ENCODE measurements at regions not wholly inside any gene's neighbourhood (a gene's known extent, or its start where the extent isn't known, plus 50 kb on each side); places are given as distances from the start of the nearest gene placed in this dataset.

DNA sequence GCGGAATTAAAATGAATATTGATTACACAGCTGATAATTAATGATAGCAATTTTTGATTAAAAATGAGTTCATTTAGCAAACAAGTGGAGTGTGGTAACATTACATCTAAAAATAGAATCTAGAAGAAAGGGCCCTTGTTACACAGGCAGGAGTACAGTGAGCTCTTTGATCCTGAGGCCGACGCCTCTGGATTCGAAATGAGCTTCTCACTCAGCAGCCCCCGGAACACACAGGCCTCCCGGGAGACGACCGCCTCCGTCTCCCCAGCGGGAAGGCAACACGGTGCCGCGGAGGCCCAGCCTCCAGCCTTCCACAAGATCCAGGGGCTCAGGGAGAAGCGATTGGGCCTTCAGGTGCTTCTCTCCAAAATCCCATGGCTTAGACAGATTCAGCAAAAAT is 379.1 kb downstream of the BRD1 start:
- Histone ChIP-seq H3K4me1 (ENCODE audit: control insufficient read depth in 5 of 5, insufficient read depth in 5 of 5, low read length in 5 of 5) (no peaks in the 10 kb centered on the region), H3K9ac (ENCODE audit: low read length in 5 of 5) (no peak overlapping the region), H3K36me3 (ENCODE audit: control insufficient read depth in 5 of 5, insufficient read depth in 5 of 5, low read length in 5 of 5) (no peaks in the 10 kb centered on the region), H3K27me3 (ENCODE audit: control insufficient read depth in 5 of 5, insufficient read depth in 4 of 5, low read length in 5 of 5) (peaks cover 16 to 40% (median 37%) of the 10 kb centered on the region in 5 donors), H3K9me3 (ENCODE audit: control insufficient read depth in 5 of 5, low read length in 5 of 5) (peaks cover 0 to under 1% (median 0%) of the 10 kb centered on the region in 5 donors), H3K27ac (ENCODE audit: low read depth, low read length) (no peak overlapping the region), H3K4me3 (ENCODE audit: low read depth in 1 of 5, low read length in 5 of 5) (no peak overlapping the region)

DNA sequence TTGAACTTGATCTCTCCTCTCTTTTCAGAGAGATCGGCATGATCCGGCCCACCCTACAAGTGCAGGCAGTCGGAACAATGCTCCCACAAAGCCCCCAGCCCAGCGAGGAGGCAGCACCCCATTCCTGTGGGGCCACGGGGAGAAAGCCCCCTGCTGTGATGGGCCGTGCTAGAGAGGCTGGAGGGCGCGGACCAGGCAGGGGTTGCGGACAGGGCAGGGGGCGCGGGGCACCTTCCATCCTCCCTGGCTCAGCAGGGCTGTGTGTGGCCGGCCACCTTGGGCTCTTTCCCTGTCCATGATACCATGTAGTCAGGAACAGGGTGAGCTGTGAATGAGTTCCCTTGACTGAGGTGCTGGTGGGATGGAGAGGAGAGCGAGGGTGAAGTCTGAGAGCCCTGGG is 379.8 kb downstream of the BRD1 start:
- Histone ChIP-seq H3K27me3 (ENCODE audit: control insufficient read depth in 5 of 5, insufficient read depth in 4 of 5, low read length in 5 of 5) (peaks cover 14 to 39% (median 31%) of the 10 kb centered on the region in 5 donors), H3K9ac (ENCODE audit: low read length in 5 of 5) (no peak overlapping the region), H3K4me3 (ENCODE audit: low read depth in 1 of 5, low read length in 5 of 5) (no peak overlapping the region), H3K27ac (ENCODE audit: low read depth, low read length) (no peak overlapping the region), H3K36me3 (ENCODE audit: control insufficient read depth in 5 of 5, insufficient read depth in 5 of 5, low read length in 5 of 5) (no peaks in the 10 kb centered on the region), H3K9me3 (ENCODE audit: control insufficient read depth in 5 of 5, low read length in 5 of 5) (no peaks in the 10 kb centered on the region), H3K4me1 (ENCODE audit: control insufficient read depth in 5 of 5, insufficient read depth in 5 of 5, low read length in 5 of 5) (no peaks in the 10 kb centered on the region)

DNA sequence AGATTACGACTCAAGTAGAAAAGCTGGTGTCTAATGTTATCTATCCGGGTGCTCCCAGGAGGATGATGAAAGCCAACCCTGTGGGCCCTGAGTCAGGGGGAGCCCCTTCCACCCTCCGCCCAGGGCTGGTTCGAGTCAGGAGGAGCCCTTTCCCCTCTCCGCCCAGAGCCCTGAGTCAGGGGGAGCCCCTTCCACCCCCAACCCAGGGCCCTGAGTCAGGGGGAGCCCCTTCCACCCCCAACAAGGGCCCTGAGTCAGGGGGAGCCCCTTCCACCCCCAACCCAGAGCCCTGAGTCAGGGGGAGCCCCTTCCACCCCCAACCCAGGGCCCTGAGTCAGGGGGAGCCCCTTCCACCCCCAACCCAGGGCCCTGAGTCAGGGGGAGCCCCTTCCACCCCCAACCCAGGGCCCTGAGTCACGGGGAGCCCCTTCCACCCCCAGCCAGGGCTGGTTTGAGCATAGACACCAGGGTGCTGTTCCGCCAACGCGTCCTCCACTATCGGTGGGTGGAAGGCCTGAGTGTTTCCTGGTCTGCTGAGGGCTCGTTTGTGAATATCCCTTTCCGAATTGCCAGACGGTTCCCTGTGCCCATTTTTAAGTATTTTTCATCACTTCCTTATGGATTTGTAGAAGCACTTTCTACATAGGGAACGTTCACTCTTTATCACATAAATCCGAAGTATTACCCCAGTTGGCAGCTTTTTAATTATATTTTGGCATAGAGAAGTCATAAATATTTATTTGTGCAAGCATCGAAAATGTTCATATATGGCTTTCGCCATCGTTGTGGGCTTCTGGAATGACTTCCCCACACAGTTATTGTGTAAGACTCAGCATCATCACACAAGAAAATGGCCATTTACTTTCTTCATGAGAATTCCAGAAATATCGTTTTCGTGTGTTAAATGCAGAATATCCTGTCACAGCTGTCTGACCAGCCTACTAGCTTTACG is 380.6 kb downstream of the BRD1 start:
- H3K27ac ChIP-seq (ENCODE audit: low read depth, low read length): no peak overlapping the region
- H3K9ac ChIP-seq (ENCODE audit: low read length in 5 of 5): no peak overlapping the region
- no peak overlapping the region for H3K4me3 ChIP-seq (ENCODE audit: low read depth in 1 of 5, low read length in 5 of 5)
- H3K9me3 ChIP-seq (ENCODE audit: control insufficient read depth in 5 of 5, low read length in 5 of 5): no peaks in the 10 kb centered on the region
- no peaks in the 10 kb centered on the region for H3K36me3 ChIP-seq (ENCODE audit: control insufficient read depth in 5 of 5, insufficient read depth in 5 of 5, low read length in 5 of 5)
- peaks cover 14 to 36% (median 28%) of the 10 kb centered on the region in 5 donors for H3K27me3 ChIP-seq (ENCODE audit: control insufficient read depth in 5 of 5, insufficient read depth in 4 of 5, low read length in 5 of 5)
- H3K4me1 ChIP-seq (ENCODE audit: control insufficient read depth in 5 of 5, insufficient read depth in 5 of 5, low read length in 5 of 5): no peaks in the 10 kb centered on the region

DNA sequence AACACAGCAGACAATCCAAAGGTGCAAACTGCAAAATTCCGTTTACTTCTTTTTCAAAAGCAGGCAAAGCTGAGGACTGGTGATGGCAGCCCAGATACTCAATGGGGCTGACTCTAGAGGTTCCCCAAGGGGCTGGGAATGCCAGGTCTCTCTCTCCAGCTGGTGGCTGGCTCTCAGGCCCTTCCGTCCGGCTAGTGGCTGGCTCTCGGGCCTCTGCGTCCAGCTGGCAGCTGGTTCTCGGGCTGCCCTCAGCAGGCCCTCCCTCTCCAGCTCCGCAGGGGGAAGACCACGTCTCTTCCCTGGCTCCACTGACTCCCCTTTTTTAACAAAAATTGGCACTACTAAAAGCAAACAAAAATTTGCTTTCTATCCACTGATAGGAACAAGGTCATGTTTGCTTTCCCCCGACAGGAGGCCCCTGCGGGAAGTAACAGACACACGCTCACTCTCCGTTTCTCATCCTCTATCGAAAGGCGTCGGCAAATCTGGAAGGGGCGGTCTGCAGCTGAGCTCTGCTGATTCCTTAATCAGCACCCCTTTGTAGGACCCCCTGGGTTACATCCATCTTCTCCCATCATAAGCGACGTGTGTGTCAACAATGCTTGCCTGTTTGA is 381.4 kb downstream of the BRD1 start:
- H3K9ac ChIP-seq (ENCODE audit: low read length in 5 of 5): no peak overlapping the region
- H3K4me3 ChIP-seq (ENCODE audit: low read depth in 1 of 5, low read length in 5 of 5): no peak overlapping the region
- H3K9me3 ChIP-seq (ENCODE audit: control insufficient read depth in 5 of 5, low read length in 5 of 5): no peaks in the 10 kb centered on the region
- no peak overlapping the region for H3K27ac ChIP-seq (ENCODE audit: low read depth, low read length)
- H3K36me3 ChIP-seq (ENCODE audit: control insufficient read depth in 5 of 5, insufficient read depth in 5 of 5, low read length in 5 of 5): no peaks in the 10 kb centered on the region
- H3K4me1 ChIP-seq (ENCODE audit: control insufficient read depth in 5 of 5, insufficient read depth in 5 of 5, low read length in 5 of 5): no peaks in the 10 kb centered on the region
- peaks cover 10 to 30% (median 25%) of the 10 kb centered on the region in 5 donors for H3K27me3 ChIP-seq (ENCODE audit: control insufficient read depth in 5 of 5, insufficient read depth in 4 of 5, low read length in 5 of 5)

DNA sequence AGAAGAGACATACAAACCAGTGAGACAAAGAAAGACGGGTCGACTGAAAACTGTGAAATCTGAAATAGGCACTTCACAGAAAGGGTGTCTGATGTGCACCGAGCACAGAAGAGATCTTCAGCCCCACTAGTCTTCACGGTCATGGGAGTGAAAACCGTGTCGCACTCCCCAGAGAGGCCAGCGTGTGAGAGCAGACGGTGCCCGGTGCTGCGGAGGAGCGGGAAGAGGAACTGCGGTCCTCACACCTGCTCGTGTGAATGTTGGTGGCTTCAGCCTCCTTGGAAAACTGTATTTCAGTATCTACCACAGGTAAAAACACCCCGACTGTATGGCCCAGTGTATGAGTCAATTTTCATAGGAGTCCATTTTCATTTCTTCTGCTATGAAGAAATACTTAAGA is 382.9 kb downstream of the BRD1 start:
- Histone ChIP-seq H3K9me3 (ENCODE audit: control insufficient read depth in 5 of 5, low read length in 5 of 5) (no peaks in the 10 kb centered on the region), H3K27me3 (ENCODE audit: control insufficient read depth in 5 of 5, insufficient read depth in 4 of 5, low read length in 5 of 5) (peaks cover 7 to 19% (median 16%) of the 10 kb centered on the region in 5 donors), H3K27ac (ENCODE audit: low read depth, low read length) (no peak overlapping the region), H3K9ac (ENCODE audit: low read length in 5 of 5) (no peak overlapping the region), H3K36me3 (ENCODE audit: control insufficient read depth in 5 of 5, insufficient read depth in 5 of 5, low read length in 5 of 5) (no peaks in the 10 kb centered on the region), H3K4me3 (ENCODE audit: low read depth in 1 of 5, low read length in 5 of 5) (no peak overlapping the region), H3K4me1 (ENCODE audit: control insufficient read depth in 5 of 5, insufficient read depth in 5 of 5, low read length in 5 of 5) (no peaks in the 10 kb centered on the region)

DNA sequence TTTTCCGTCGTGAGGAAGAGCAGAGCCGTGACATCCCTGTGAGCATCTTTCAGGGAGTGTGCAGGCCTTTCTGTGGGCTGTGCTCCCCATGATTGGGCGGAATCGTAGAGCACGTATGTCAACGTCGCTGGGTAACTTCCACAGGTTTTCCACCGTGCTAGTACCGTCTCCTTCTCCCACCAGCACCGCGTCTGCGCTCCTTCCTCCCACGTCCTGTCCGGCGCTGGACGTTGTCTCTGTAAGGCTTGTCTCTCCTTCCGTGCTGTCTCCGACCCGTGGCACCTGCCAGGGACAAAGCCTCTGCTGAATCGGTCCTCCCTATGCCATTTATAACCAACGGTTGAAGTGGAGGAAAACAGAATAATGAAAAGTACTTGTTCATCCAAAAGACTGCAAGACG is 386.7 kb downstream of the BRD1 start:
- Histone ChIP-seq H3K9me3 (ENCODE audit: control insufficient read depth in 5 of 5, low read length in 5 of 5) (no peaks in the 10 kb centered on the region), H3K27ac (ENCODE audit: low read depth, low read length) (no peak overlapping the region), H3K27me3 (ENCODE audit: control insufficient read depth in 5 of 5, insufficient read depth in 4 of 5, low read length in 5 of 5) (peaks cover 0 to 7% (median 0%) of the 10 kb centered on the region in 5 donors), H3K9ac (ENCODE audit: low read length in 5 of 5) (no peak overlapping the region), H3K4me1 (ENCODE audit: control insufficient read depth in 5 of 5, insufficient read depth in 5 of 5, low read length in 5 of 5) (no peaks in the 10 kb centered on the region), H3K36me3 (ENCODE audit: control insufficient read depth in 5 of 5, insufficient read depth in 5 of 5, low read length in 5 of 5) (no peaks in the 10 kb centered on the region), H3K4me3 (ENCODE audit: low read depth in 1 of 5, low read length in 5 of 5) (no peak overlapping the region)

DNA sequence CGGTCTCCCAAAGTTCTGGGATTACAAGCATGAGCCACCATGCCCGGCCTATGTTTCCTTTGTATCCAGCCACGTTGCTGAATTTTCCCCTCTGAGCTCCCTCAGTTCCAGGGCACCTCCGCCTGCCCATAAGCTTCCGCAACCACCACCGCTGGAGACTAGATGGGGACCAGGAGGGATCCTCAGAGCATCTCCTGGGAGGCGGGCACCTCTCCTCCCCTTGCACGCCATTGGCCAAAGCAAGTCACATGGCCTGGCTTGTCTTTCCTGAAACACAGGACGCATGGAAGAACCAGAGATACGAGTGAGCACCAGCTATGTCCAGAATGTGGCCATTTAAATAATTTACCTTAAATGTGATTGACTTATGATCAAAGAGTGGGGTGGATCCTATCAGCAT is 388.3 kb downstream of the BRD1 start:
- Histone ChIP-seq H3K36me3 (ENCODE audit: control insufficient read depth in 5 of 5, insufficient read depth in 5 of 5, low read length in 5 of 5) (no peaks in the 10 kb centered on the region), H3K4me3 (ENCODE audit: low read depth in 1 of 5, low read length in 5 of 5) (no peak overlapping the region), H3K9ac (ENCODE audit: low read length in 5 of 5) (no peak overlapping the region), H3K4me1 (ENCODE audit: control insufficient read depth in 5 of 5, insufficient read depth in 5 of 5, low read length in 5 of 5) (no peaks in the 10 kb centered on the region), H3K9me3 (ENCODE audit: control insufficient read depth in 5 of 5, low read length in 5 of 5) (peaks cover 0 to 10% (median 9%) of the 10 kb centered on the region in 5 donors), H3K27me3 (ENCODE audit: control insufficient read depth in 5 of 5, insufficient read depth in 4 of 5, low read length in 5 of 5) (peaks cover 0 to 6% (median 2%) of the 10 kb centered on the region in 5 donors), H3K27ac (ENCODE audit: low read depth, low read length) (no peak overlapping the region)

DNA sequence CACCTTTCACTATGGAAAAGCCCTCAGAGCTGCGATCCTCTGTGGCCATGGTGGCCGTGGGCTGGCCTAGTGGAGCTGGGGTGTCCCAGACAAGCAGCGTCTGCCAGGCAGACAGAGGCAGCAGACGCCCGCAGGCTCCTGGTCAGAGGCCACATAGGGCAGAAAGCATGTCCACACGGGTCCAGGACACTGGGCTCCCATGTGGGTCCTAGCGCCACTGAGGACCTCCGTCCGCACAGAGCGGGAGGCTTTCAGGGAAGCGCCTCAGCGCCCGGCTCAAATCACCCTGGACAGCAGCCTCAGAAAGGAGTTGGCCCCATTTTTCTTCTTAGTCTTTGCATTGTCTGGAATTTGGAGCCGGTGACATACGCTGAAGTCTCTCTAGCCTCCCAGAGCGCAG is 389.7 kb downstream of the BRD1 start:
- Histone ChIP-seq H3K9me3 (ENCODE audit: control insufficient read depth in 5 of 5, low read length in 5 of 5) (peaks cover 0 to 18% (median 14%) of the 10 kb centered on the region in 5 donors), H3K9ac (ENCODE audit: low read length in 5 of 5) (no peak overlapping the region), H3K27ac (ENCODE audit: low read depth, low read length) (no peak overlapping the region), H3K36me3 (ENCODE audit: control insufficient read depth in 5 of 5, insufficient read depth in 5 of 5, low read length in 5 of 5) (no peaks in the 10 kb centered on the region), H3K4me1 (ENCODE audit: control insufficient read depth in 5 of 5, insufficient read depth in 5 of 5, low read length in 5 of 5) (no peaks in the 10 kb centered on the region), H3K27me3 (ENCODE audit: control insufficient read depth in 5 of 5, insufficient read depth in 4 of 5, low read length in 5 of 5) (peaks cover 2 to 15% (median 10%) of the 10 kb centered on the region in 5 donors), H3K4me3 (ENCODE audit: low read depth in 1 of 5, low read length in 5 of 5) (no peak overlapping the region)

DNA sequence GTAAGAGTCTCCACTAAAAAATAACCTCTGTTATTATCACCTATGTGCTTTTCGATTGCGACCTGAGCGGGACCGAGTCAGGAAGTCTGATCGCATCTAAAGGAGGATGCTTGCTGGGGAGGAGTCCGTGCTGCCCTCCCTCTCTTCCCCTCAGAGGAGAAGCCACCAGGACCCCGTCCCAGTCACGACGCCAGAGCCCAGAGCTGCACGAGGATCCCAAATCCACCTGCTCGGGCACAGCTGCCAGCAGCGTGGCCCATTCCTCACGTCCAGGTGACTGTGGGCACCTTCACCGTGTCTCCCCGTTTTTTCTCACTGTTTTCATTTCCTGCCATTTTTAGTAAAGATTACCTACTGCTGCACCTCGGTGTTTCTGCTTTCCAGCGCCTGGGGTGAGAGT is 390.3 kb downstream of the BRD1 start:
- Histone ChIP-seq H3K4me1 (ENCODE audit: control insufficient read depth in 5 of 5, insufficient read depth in 5 of 5, low read length in 5 of 5) (no peaks in the 10 kb centered on the region), H3K4me3 (ENCODE audit: low read depth in 1 of 5, low read length in 5 of 5) (no peak overlapping the region), H3K36me3 (ENCODE audit: control insufficient read depth in 5 of 5, insufficient read depth in 5 of 5, low read length in 5 of 5) (no peaks in the 10 kb centered on the region), H3K9ac (ENCODE audit: low read length in 5 of 5) (no peak overlapping the region), H3K9me3 (ENCODE audit: control insufficient read depth in 5 of 5, low read length in 5 of 5) (peaks cover 0 to 18% (median 14%) of the 10 kb centered on the region in 5 donors), H3K27ac (ENCODE audit: low read depth, low read length) (no peak overlapping the region), H3K27me3 (ENCODE audit: control insufficient read depth in 5 of 5, insufficient read depth in 4 of 5, low read length in 5 of 5) (peaks cover 3 to 19% (median 10%) of the 10 kb centered on the region in 5 donors)

DNA sequence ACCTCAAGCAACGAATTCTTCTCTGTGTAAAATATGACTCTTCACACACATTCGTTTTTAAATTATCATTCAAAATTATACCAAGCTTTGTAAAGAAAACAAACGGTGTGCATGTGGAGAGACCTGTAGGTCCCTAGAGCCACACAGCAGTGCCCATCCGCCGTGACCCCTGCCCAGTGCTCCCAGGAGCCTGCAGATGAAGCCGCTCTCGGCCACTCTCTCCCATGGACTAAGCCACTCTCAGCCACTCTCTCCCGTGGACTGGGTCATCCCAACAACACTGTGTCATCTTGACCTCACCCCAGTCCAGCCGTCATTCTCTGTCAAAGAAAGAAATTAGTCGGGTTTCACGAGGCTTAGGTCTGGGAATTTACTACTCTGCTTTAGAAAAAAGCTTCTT is 391.6 kb downstream of the BRD1 start:
- Histone ChIP-seq H3K27me3 (ENCODE audit: control insufficient read depth in 5 of 5, insufficient read depth in 4 of 5, low read length in 5 of 5) (peaks cover 3 to 19% (median 10%) of the 10 kb centered on the region in 5 donors), H3K4me3 (ENCODE audit: low read depth in 1 of 5, low read length in 5 of 5) (no peak overlapping the region), H3K9ac (ENCODE audit: low read length in 5 of 5) (no peak overlapping the region), H3K4me1 (ENCODE audit: control insufficient read depth in 5 of 5, insufficient read depth in 5 of 5, low read length in 5 of 5) (no peaks in the 10 kb centered on the region), H3K9me3 (ENCODE audit: control insufficient read depth in 5 of 5, low read length in 5 of 5) (peaks cover 0 to 18% (median 14%) of the 10 kb centered on the region in 5 donors), H3K27ac (ENCODE audit: low read depth, low read length) (no peak overlapping the region), H3K36me3 (ENCODE audit: control insufficient read depth in 5 of 5, insufficient read depth in 5 of 5, low read length in 5 of 5) (no peaks in the 10 kb centered on the region)
